Endothelial cell (in vitro differentiated cells): ENCODE measurements at regions not wholly inside any gene's neighbourhood (a gene's known extent, or its start where the extent isn't known, plus 50 kb on each side); places are given as distances from the start of the nearest gene placed in this dataset.

ENCODE experiments used
- DNase-seq: peaks from one replicate; pipeline ENCODE4 v3.0.0; 2021; ENCODE audit warnings: low spot score
- H3K27ac Mint-ChIP-seq: one replicate; pipeline ENCODE4 v1.8.0; 2021; ENCODE audit warnings: mixed read lengths, inconsistent platforms; ENCODE audit not compliant: unreplicated experiment
- H3K27me3 Mint-ChIP-seq: one replicate; pipeline ENCODE4 v1.8.0; 2021; ENCODE audit warnings: mild to moderate bottlenecking, moderate library complexity, mixed read lengths, inconsistent platforms; ENCODE audit not compliant: unreplicated experiment
- H3K36me3 Mint-ChIP-seq: one replicate; pipeline ENCODE4 v1.8.0; 2021; ENCODE audit warnings: mild to moderate bottlenecking, low read depth, mixed read lengths, inconsistent platforms; ENCODE audit not compliant: unreplicated experiment
- H3K4me1 Mint-ChIP-seq: one replicate; pipeline ENCODE4 v1.8.0; 2021; ENCODE audit warnings: mild to moderate bottlenecking, mixed read lengths, inconsistent platforms; ENCODE audit not compliant: unreplicated experiment
- H3K4me3 Mint-ChIP-seq: one replicate; pipeline ENCODE4 v1.8.0; 2021; ENCODE audit warnings: mild to moderate bottlenecking, mixed read lengths, inconsistent platforms; ENCODE audit not compliant: unreplicated experiment
- H3K9me3 Mint-ChIP-seq: one replicate; pipeline ENCODE4 v1.8.0; 2021; ENCODE audit warnings: mixed read lengths, inconsistent platforms; ENCODE audit not compliant: unreplicated experiment
- TF ChIP-seq, protein P1 (sequence below): fragments of 200-600 bp; sonication (generic); IDR thresholded peaks from one replicate; pipeline ENCODE4 v1.5.0; 2021; ENCODE audit warnings: antibody characterized with exemption; ENCODE audit not compliant: unreplicated experiment

DNA sequence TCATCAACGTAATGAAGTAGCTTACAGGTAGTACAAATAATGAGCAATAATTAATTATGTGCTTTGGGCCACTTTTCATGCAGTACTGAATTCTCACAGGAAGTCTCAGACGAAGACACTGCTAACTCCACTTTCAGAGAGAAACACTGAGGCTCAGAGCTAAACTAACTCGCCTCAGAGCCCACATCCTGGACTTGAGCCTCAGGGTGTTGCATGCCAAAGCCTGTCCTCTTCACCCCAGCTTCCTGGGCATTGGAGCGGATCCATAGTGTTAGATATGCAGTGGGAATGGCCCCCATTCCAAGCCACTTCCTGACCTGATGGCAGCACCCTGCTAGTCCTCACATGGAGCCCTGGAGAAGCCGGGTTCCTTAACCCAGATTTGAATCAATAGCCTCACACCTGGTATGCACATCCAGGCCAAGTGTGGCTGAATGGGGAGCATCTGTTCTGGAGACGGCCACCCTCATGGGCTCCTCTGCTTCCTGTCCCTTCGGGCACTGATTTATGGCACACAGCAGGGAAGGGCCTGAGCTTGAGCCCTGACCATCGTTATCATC lies 265.1 kb upstream of the ZNF32 start:
- no peaks in the 10 kb centered on the region for H3K27me3 Mint-ChIP-seq
- no peaks in the 10 kb centered on the region for H3K4me1 Mint-ChIP-seq
- no peak overlapping the region for H3K4me3 Mint-ChIP-seq
- no peak overlapping the region for H3K27ac Mint-ChIP-seq
- no peaks in the 10 kb centered on the region for H3K36me3 Mint-ChIP-seq
- TF ChIP-seq, protein P1, sequence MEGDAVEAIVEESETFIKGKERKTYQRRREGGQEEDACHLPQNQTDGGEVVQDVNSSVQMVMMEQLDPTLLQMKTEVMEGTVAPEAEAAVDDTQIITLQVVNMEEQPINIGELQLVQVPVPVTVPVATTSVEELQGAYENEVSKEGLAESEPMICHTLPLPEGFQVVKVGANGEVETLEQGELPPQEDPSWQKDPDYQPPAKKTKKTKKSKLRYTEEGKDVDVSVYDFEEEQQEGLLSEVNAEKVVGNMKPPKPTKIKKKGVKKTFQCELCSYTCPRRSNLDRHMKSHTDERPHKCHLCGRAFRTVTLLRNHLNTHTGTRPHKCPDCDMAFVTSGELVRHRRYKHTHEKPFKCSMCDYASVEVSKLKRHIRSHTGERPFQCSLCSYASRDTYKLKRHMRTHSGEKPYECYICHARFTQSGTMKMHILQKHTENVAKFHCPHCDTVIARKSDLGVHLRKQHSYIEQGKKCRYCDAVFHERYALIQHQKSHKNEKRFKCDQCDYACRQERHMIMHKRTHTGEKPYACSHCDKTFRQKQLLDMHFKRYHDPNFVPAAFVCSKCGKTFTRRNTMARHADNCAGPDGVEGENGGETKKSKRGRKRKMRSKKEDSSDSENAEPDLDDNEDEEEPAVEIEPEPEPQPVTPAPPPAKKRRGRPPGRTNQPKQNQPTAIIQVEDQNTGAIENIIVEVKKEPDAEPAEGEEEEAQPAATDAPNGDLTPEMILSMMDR = no peak
- no peak for DNase-seq
- no peaks in the 10 kb centered on the region for H3K9me3 Mint-ChIP-seq

DNA sequence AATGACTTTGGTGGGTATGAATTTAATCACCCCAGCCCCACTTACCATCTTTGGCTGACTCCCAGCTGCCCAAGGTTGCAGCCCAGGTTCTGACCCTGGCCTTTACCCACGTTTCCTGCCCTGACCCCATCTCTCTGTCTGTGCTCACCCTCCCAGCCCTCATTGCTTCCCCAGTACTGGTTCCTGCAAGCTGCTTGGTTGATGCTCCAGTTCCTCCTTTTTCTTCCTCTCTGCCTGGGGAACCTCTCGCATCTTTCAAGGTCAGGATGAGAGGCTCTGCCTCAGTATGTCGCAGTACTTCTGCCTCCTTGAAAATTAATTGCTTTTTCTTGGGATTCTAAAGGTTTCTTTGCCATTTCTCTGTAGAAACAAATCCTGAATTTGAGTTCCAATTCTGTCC lies 263.8 kb upstream of the ZNF32 start:
- TF ChIP-seq, protein P1 = no peak
- Mint-ChIP-seq H3K36me3 (no peaks in the 10 kb centered on the region), H3K27me3 (no peaks in the 10 kb centered on the region), H3K4me3 (no peak overlapping the region), H3K27ac (no peak overlapping the region), H3K9me3 (no peaks in the 10 kb centered on the region), H3K4me1 (no peaks in the 10 kb centered on the region)
- no peak for DNase-seq

DNA sequence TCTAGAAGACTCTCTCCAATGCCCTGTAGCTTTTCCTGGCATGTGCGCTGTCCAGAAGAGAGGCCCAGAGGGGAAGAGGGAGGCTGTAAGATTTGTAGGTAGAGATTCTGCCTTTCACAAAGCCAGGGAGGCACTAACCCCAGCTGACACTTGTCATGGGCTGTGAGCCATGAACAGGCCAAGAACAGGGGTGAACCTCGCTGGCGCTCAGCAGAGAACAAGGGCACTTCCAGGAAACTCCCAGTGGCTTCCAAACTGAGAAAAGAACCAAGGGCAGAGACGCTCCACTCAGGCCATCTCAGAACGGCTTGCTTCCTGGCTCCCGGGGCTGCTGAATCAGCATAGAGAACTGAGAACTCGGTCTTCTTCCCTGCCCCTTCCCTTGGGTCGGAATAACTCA lies 257.8 kb upstream of the ZNF32 start:
- H3K4me3 Mint-ChIP-seq = no peak overlapping the region
- TF ChIP-seq, protein P1 = no peak
- H3K27ac Mint-ChIP-seq = no peak overlapping the region
- H3K4me1 Mint-ChIP-seq = no peaks in the 10 kb centered on the region
- H3K9me3 Mint-ChIP-seq = no peaks in the 10 kb centered on the region
- no peaks in the 10 kb centered on the region for H3K27me3 Mint-ChIP-seq
- DNase-seq = no peak
- no peaks in the 10 kb centered on the region for H3K36me3 Mint-ChIP-seq

DNA sequence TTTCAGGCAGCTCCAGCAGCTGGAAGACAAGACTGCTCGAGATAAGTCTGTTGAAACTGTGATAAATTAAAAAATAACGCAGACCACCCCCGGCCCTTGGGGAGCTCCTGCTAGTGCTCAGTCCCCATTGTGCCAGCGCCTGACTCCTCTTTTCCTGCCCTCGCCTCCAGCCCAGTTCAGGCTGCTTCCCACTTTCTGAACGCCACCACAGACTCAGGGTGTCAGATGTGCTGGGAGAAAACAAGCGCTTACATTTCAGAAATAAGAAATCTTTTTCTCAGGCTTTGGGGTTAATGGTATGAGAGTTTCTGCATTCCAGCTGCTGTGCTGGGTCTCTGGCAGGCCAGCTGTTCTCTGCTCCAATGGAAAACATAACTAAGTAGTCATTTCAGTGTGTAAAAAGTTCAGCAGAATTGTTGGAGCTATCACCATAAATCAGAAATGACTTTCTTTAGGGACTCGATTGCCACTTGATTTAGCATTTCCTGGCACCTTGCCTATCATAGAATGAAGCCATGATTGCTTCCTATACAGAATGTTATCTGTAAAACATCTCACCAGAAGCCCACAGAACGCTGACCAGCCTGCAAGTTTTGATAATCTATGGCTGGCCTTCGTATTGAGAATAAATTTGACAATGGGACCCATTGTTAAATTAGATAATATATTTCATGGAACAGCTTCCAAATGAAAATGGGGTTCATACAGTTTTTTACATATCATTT lies 257.0 kb upstream of the ZNF32 start:
- Mint-ChIP-seq H3K27ac (no peak overlapping the region), H3K36me3 (no peaks in the 10 kb centered on the region), H3K27me3 (no peaks in the 10 kb centered on the region), H3K9me3 (no peaks in the 10 kb centered on the region), H3K4me3 (no peak overlapping the region), H3K4me1 (no peaks in the 10 kb centered on the region)
- no peak for DNase-seq
- TF ChIP-seq, protein P1 = no peak

DNA sequence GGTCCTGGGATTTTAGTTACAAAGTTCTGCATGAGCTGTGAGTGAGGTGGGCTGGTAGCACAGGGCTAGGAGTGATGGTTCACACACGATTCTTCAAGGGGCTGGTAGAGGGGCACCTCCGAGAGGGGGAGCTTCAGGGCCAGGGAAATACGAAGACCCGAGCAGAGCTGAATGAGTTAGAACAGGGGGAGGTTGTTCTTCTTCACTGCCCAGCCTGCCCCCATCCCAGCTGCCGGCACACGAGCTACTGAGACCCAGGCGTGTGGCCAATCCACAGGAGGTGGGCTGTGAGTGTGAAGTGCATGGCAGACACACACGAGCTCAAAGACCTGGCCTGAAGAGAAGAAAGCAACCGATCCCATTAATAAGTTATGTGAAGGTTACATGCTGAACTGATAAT lies 256.2 kb upstream of the ZNF32 start:
- Mint-ChIP-seq H3K9me3 (no peaks in the 10 kb centered on the region), H3K36me3 (no peaks in the 10 kb centered on the region), H3K4me1 (no peaks in the 10 kb centered on the region), H3K27me3 (no peaks in the 10 kb centered on the region), H3K27ac (no peak overlapping the region), H3K4me3 (no peak overlapping the region)
- TF ChIP-seq, protein P1 = no peak
- DNase-seq = no peak
